Activated naive CD4-positive, alpha-beta T cell (primary cell): ENCODE measurements at regions not wholly inside any gene's neighbourhood (a gene's known extent, or its start where the extent isn't known, plus 50 kb on each side); places are given as distances from the start of the nearest gene placed in this dataset.
"Not testable (repeated sequence)": the region's sequence is repeated elsewhere in the genome, so short reads cannot be mapped to it uniquely, and the experiment has no call there.

ENCODE experiments used
- DNase-seq, 4 experiments: peaks; one replicate each; lab custom pipeline; 2025; lab: John Stamatoyannopoulos, UW

GRCh38 chr4:116665716-116666115 is 419.7 kb downstream of the TRAM1L1 start:
- no peak for DNase-seq

GRCh38 chr4:116664198-116664597 is 421.2 kb downstream of the TRAM1L1 start:
- DNase-seq: no peak

GRCh38 chr4:116639070-116639577 is 446.3 kb downstream of the TRAM1L1 start:
- no peak for DNase-seq

DNA sequence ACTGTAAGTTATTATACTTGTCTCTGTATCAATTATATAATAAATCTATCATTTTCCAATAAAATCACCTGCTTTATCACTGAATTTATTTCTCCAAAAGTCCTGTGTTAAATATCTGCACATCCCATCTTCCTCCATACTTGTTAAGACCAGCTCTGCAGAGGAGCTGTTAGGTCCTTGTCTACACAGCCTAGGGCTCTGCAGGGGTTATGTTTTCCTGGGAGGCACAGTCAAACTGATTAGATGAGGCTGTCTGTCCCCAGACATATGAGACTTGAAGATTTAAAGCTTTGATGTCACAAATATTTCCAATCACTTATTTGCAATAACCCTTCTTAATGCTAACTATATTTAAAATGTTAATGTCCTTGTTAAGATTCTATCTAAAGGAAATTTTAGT is 446.8 kb downstream of the TRAM1L1 start:
- DNase-seq: no peak

- no peak for DNase-seq
Observed at GRCh38 chr4:116636917-116637316, 448.5 kb downstream of the TRAM1L1 start.

- DNase-seq: no peak
Observed at GRCh38 chr4:116632269-116632668, 453.1 kb downstream of the TRAM1L1 start.

GRCh38 chr4:116628598-116628997 is 456.8 kb downstream of the TRAM1L1 start:
- DNase-seq: no peak

- no peak for DNase-seq
Observed at GRCh38 chr4:116627545-116627944, 457.8 kb downstream of the TRAM1L1 start.

- not testable (repeated sequence) for DNase-seq
Observed at GRCh38 chr4:116619508-116619907, 465.9 kb downstream of the TRAM1L1 start.

GRCh38 chr4:116618638-116619037 is 466.7 kb downstream of the TRAM1L1 start:
- no peak for DNase-seq

GRCh38 chr4:116603096-116603495 is 482.3 kb downstream of the TRAM1L1 start:
- no peak for DNase-seq

GRCh38 chr4:116599859-116600258 is 485.5 kb downstream of the TRAM1L1 start:
- no peak for DNase-seq

- DNase-seq: no peak
Observed at GRCh38 chr4:116598980-116599789, 486.2 kb downstream of the TRAM1L1 start.

DNA sequence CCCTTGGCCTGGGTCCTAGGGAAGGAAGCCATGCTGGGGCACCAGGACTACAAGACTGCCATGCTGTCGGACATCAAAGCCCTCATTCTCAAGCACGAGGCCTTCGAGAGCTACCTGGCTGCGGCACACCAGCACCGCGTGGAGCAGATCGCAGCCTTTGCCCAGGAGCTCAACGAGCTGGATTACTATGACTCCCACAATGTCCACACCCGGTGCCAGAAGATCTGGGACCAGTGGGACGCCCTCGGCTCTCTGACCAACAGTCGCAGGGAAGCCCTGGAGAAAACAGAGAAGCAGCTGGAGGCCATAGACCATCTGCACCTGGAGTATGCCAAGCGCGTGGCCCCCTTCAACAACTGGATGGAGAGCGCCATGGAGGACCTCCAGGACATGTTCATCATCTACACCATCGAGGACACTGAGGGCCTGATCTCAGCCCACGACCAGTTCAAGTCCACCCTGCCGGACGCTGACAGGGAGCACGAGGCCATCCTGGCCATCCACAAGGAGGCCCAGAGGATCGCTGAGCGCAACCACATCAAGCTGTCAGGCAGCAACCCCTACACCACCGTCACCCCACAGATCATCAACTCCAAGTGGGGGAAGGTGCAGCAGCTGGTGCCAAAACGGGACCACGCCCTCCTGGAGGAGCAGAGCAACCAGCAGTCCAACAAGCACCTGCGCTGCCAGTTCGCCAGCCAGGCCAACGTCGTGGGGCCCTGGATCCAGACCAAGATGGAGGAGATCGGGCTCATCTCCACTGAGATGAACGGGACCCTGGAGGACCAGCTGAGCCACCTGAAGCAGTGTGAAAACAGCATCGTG is 487.0 kb downstream of the TRAM1L1 start:
- DNase-seq: no peak

DNA sequence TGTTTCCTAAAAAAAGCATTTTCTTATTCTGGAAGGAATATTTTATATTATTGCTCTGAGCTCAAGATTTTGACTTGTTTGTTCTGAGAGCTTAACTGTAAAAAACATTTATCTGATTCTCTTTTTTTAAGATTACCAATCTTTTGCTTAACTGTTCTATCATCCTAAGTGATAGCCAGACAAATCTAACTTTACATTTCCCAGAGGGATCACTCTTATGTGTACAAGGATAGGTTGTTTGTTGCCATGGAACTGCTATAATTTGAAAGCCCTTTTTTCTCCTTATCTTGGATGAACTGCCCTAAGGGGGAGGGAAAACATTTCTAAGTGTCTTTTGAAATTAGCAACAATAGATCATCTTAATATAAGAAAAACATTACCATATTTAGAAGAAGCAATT is 494.7 kb downstream of the TRAM1L1 start:
- no peak for DNase-seq

- no peak for DNase-seq
Observed at GRCh38 chr4:116588783-116589182, 496.6 kb downstream of the TRAM1L1 start.

- DNase-seq: no peak
Observed at GRCh38 chr4:116585246-116585645, 500.1 kb downstream of the TRAM1L1 start.

GRCh38 chr4:116577321-116577720 is 508.1 kb downstream of the TRAM1L1 start:
- no peak for DNase-seq

GRCh38 chr4:116573540-116573939 is 511.8 kb downstream of the TRAM1L1 start:
- no peak for DNase-seq

GRCh38 chr4:116561768-116562167 is 523.6 kb downstream of the TRAM1L1 start:
- no peak for DNase-seq

DNA sequence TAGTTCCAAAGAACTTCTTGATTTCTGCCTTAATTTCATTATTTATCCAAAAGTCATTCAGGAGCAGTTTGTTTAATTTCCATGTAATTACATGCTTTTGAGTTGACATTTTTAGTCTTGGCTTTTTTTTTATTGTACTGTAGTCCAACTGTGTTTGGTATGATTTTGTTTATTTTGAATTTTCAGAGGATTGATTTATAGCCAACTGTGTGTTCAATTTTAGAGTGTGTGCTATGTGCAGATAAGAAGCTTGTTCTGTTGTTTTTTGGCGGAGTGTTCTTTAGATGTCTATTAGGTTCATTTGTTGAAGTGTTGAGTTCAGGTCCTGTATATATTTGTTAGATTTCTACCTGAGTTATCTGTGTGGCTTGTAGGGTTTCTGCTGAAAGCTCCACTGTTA is 533.6 kb downstream of the TRAM1L1 start:
- no peak for DNase-seq

- DNase-seq: no peak
Observed at GRCh38 chr4:116547632-116548031, 537.7 kb downstream of the TRAM1L1 start.

DNA sequence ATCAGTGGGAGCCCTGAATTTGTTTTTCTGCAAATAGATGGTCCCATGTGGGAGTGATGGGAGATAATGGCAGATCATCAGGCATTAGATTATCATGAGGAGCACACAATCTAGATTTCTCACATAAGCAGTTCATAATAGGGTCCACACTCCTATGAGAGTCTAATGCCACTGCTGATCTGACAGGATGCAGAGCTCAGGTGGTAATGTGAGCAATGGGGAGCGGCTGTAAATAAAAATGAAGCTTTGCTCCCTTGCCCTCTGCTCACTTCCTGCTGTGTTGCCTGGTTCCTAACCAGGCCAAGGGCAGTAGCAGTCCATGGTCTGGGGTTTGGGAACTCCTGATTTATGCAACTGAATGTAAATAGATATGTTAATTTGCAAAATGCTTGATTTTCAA is 538.6 kb downstream of the TRAM1L1 start:
- DNase-seq: no peak
